WERI-Rb-1 (cell line): ENCODE measurements at regions not wholly inside any gene's neighbourhood (a gene's known extent, or its start where the extent isn't known, plus 50 kb on each side); places are given as distances from the start of the nearest gene placed in this dataset.

Experiments
- DNase-seq: peaks from one replicate; pipeline ENCODE4 v3.0.0-alpha.2; 2020
- H3K27ac ChIP-seq: fragments of 250-450 bp; sonication (Bioruptor Pico); 2 replicates; pipeline ENCODE4 v1.5.1; 2020; ENCODE audit warnings: mild to moderate bottlenecking, moderate library complexity
- H3K27me3 ChIP-seq: fragments of 250-450 bp; sonication (Bioruptor Pico); 2 replicates; pipeline ENCODE4 v1.5.1; 2021; ENCODE audit warnings: mild to moderate bottlenecking, low read depth, moderate library complexity; ENCODE audit not compliant: insufficient read depth, severe bottlenecking
- H3K36me3 ChIP-seq: fragments of 250-450 bp; sonication (Bioruptor Pico); 2 replicates; pipeline ENCODE4 v1.5.1; 2020; ENCODE audit warnings: mild to moderate bottlenecking, moderate library complexity
- H3K4me3 ChIP-seq: 2 replicates; pipeline ENCODE4 v1.5.1; 2011; ENCODE audit warnings: low read depth, mild to moderate bottlenecking, control low read depth, low read length
- H3K9me3 ChIP-seq: fragments of 250-450 bp; sonication (Bioruptor Pico); 2 replicates; pipeline ENCODE4 v1.5.1; 2021; ENCODE audit warnings: mild to moderate bottlenecking, moderate library complexity; ENCODE audit not compliant: severe bottlenecking
- CTCF ChIP-seq: IDR thresholded peaks from 2 replicates; pipeline ENCODE4 v1.5.1; 2011; ENCODE audit warnings: low read depth, mild to moderate bottlenecking, control low read depth, inconsistent platforms, low read length

GRCh38 chr1:22330092-22330759 lies 121.4 kb upstream of the ZBTB40 start:
- Histone ChIP-seq H3K27ac (no peak overlapping the region), H3K36me3 (no peaks in the 10 kb centered on the region), H3K27me3 (no peaks in the 10 kb centered on the region), H3K9me3 (no peaks in the 10 kb centered on the region), H3K4me3 (no peak overlapping the region)
- TF ChIP-seq CTCF, result no peak
- DNase-seq, result no peak

- no peaks in the 10 kb centered on the region for H3K27me3 ChIP-seq
- no peak overlapping the region for H3K27ac ChIP-seq
- no peak for TF ChIP-seq CTCF
Observed at GRCh38 chr1:22330760-22331119, 120.9 kb upstream of the ZBTB40 start.

GRCh38 chr1:22331618-22332423 lies 119.8 kb upstream of the ZBTB40 start:
- no peak for DNase-seq
- H3K9me3 ChIP-seq, result no peaks in the 10 kb centered on the region
- no peak overlapping the region for H3K4me3 ChIP-seq
- H3K36me3 ChIP-seq, result no peaks in the 10 kb centered on the region
- TF ChIP-seq CTCF, result no peak
- H3K27ac ChIP-seq, result no peak overlapping the region
- H3K27me3 ChIP-seq, result no peaks in the 10 kb centered on the region

More at GRCh38 chr1:22330760-22331119, 120.9 kb upstream of the ZBTB40 start:
- DNase-seq, result no peak
- Histone ChIP-seq H3K4me3 (no peak overlapping the region), H3K9me3 (no peaks in the 10 kb centered on the region), H3K36me3 (no peaks in the 10 kb centered on the region)

- DNase-seq, result no peak
- Histone ChIP-seq H3K27ac (no peak overlapping the region), H3K36me3 (no peaks in the 10 kb centered on the region), H3K27me3 (no peaks in the 10 kb centered on the region), H3K9me3 (no peaks in the 10 kb centered on the region), H3K4me3 (no peak overlapping the region)
- no peak for TF ChIP-seq CTCF
Observed at GRCh38 chr1:22332424-22332717, 119.3 kb upstream of the ZBTB40 start.

GRCh38 chr1:22332795-22333499 lies 118.7 kb upstream of the ZBTB40 start:
- no peak for TF ChIP-seq CTCF
- no peaks in the 10 kb centered on the region for H3K36me3 ChIP-seq

More at GRCh38 chr1:22332795-22333499, 118.7 kb upstream of the ZBTB40 start:
- no peak overlapping the region for H3K4me3 ChIP-seq
- DNase-seq, result no peak
- H3K9me3 ChIP-seq, result peaks cover 2% of the 10 kb centered on the region
- no peaks in the 10 kb centered on the region for H3K27me3 ChIP-seq
- no peak overlapping the region for H3K27ac ChIP-seq
